ENCODE measurements at regions not wholly inside any gene's neighbourhood (a gene's known extent, or its start where the extent isn't known, plus 50 kb on each side); places are given as distances from the start of the nearest gene placed in this dataset.

- H3K36me3 ChIP-seq: no peaks in the 10 kb centered on the region
- H3K4me1 ChIP-seq: no peaks in the 10 kb centered on the region
- no peaks in the 10 kb centered on the region for H3K9me3 ChIP-seq
- no peak overlapping the region for H3K4me3 ChIP-seq
- no peak overlapping the region for H3K27ac ChIP-seq
- TF ChIP-seq, protein P1, sequence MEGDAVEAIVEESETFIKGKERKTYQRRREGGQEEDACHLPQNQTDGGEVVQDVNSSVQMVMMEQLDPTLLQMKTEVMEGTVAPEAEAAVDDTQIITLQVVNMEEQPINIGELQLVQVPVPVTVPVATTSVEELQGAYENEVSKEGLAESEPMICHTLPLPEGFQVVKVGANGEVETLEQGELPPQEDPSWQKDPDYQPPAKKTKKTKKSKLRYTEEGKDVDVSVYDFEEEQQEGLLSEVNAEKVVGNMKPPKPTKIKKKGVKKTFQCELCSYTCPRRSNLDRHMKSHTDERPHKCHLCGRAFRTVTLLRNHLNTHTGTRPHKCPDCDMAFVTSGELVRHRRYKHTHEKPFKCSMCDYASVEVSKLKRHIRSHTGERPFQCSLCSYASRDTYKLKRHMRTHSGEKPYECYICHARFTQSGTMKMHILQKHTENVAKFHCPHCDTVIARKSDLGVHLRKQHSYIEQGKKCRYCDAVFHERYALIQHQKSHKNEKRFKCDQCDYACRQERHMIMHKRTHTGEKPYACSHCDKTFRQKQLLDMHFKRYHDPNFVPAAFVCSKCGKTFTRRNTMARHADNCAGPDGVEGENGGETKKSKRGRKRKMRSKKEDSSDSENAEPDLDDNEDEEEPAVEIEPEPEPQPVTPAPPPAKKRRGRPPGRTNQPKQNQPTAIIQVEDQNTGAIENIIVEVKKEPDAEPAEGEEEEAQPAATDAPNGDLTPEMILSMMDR (IDR thresholded peaks at IDR 0.05): no peak
- TF ChIP-seq POLR2AphosphoS5 (IDR thresholded peaks at IDR 0.05): no peak
- TF ChIP-seq POLR2A (IDR thresholded peaks at IDR 0.05): no peak
- TF ChIP-seq EP300 (IDR thresholded peaks at IDR 0.05): no peak
- WGBS, 5 donors: 25 to 47% (median 47%) methylated on average over 3 of the region's 3 CpGs
- no peaks in the 10 kb centered on the region for H3K27me3 ChIP-seq
- no peak for DNase-seq
- intact Hi-C loops (cut with DNase I; ENCODE audit: low total_unique reads): no loop called here
Measured at GRCh38 chr9:1285526-1285925, 235.4 kb downstream of the DMRT2 start.

DNA sequence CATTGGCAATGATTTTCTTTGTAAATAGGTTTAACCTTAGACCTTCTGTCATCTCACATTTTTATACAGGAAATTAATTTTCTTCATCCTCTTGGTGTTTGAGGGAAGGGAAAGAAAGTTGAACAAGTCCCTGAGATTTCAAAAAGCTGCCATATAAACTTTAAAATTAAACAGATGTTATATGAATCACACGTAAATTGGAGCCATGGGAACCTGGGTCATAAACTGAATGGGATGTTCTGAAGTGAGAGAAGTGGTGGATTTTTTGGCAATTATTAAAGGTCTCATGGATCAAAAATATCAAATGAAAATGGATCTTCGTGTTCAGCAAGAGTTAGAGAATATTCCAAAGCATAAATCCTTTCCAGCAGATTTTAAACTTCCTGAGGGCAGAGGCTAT lies 242.2 kb downstream of the DMRT2 start:
- no peaks in the 10 kb centered on the region for H3K27me3 ChIP-seq
- TF ChIP-seq EP300 (IDR thresholded peaks at IDR 0.05) (no peak), POLR2AphosphoS5 (IDR thresholded peaks at IDR 0.05) (no peak), POLR2A (IDR thresholded peaks at IDR 0.05) (no peak)
- TF ChIP-seq, protein P1 (IDR thresholded peaks at IDR 0.05): no peak
- H3K36me3 ChIP-seq: no peaks in the 10 kb centered on the region
- no peak overlapping the region for H3K4me3 ChIP-seq
- no peaks in the 10 kb centered on the region for H3K9me3 ChIP-seq
- 32 to 54% (median 49%) methylated on average over 2 of the region's 2 CpGs for WGBS, 5 donors
- no peaks in the 10 kb centered on the region for H3K4me1 ChIP-seq
- DNase-seq: no peak
- H3K27ac ChIP-seq: no peak overlapping the region
- intact Hi-C loops (cut with DNase I; ENCODE audit: low total_unique reads): no loop called here

- intact Hi-C loops (cut with DNase I; ENCODE audit: low total_unique reads): no loop called here
- Histone ChIP-seq H3K9me3 (no peaks in the 10 kb centered on the region), H3K4me3 (no peak overlapping the region), H3K27ac (no peak overlapping the region), H3K4me1 (no peaks in the 10 kb centered on the region), H3K27me3 (no peaks in the 10 kb centered on the region), H3K36me3 (no peaks in the 10 kb centered on the region)
- 31 to 54% (median 42%) methylated on average over 3 of the region's 3 CpGs for WGBS, 5 donors
- no peak for DNase-seq
- TF ChIP-seq POLR2AphosphoS5 (IDR thresholded peaks at IDR 0.05) (no peak), POLR2A (IDR thresholded peaks at IDR 0.05) (no peak), EP300 (IDR thresholded peaks at IDR 0.05) (no peak)
- TF ChIP-seq, protein P1 (IDR thresholded peaks at IDR 0.05): no peak
Measured at GRCh38 chr9:1294641-1295258, 244.6 kb downstream of the DMRT2 start.

- Histone ChIP-seq H3K36me3 (no peaks in the 10 kb centered on the region), H3K27me3 (no peaks in the 10 kb centered on the region), H3K9me3 (no peaks in the 10 kb centered on the region), H3K27ac (no peak overlapping the region), H3K4me3 (no peak overlapping the region), H3K4me1 (no peaks in the 10 kb centered on the region)
- intact Hi-C loops (cut with DNase I; ENCODE audit: low total_unique reads): no loop called here
- 73 to 88% (median 86%) methylated on average over 1 of the region's 1 CpG for WGBS, 5 donors
- no peak for DNase-seq
- TF ChIP-seq EP300 (IDR thresholded peaks at IDR 0.05) (no peak), POLR2A (IDR thresholded peaks at IDR 0.05) (no peak), POLR2AphosphoS5 (IDR thresholded peaks at IDR 0.05) (no peak)
- TF ChIP-seq, protein P1 (IDR thresholded peaks at IDR 0.05): no peak
Measured at GRCh38 chr9:1296331-1296730, 246.2 kb downstream of the DMRT2 start.

Data from stomach (tissue), 8 donors.